Esophagus muscularis mucosa (tissue), 3 donors: ENCODE measurements at regions not wholly inside any gene's neighbourhood (a gene's known extent, or its start where the extent isn't known, plus 50 kb on each side); places are given as distances from the start of the nearest gene placed in this dataset.

ENCODE experiments used
- POLR2AphosphoS5 ChIP-seq, 2 donors: sonication (generic); formaldehyde crosslinking; IDR thresholded peaks; one replicate each; pipeline ENCODE4 v1.6.1; 2017; ENCODE audit warnings: antibody characterized with exemption in 2 of 2
- TF ChIP-seq, protein P1 (sequence below), 3 experiments: fragments of 200-600 bp in 2 of 3; fragments of 450-650 bp in 1 of 3; sonication (generic) in 2 of 3; IDR thresholded peaks; one replicate each; pipeline ENCODE4 v1.5.1; 2017 to 2019; ENCODE audit warnings: antibody characterized with exemption in 3 of 3, mild to moderate bottlenecking in 2 of 3, moderate library complexity in 1 of 3

- no peak for TF ChIP-seq POLR2AphosphoS5 (IDR thresholded peaks at IDR 0.05)
- TF ChIP-seq, protein P1, sequence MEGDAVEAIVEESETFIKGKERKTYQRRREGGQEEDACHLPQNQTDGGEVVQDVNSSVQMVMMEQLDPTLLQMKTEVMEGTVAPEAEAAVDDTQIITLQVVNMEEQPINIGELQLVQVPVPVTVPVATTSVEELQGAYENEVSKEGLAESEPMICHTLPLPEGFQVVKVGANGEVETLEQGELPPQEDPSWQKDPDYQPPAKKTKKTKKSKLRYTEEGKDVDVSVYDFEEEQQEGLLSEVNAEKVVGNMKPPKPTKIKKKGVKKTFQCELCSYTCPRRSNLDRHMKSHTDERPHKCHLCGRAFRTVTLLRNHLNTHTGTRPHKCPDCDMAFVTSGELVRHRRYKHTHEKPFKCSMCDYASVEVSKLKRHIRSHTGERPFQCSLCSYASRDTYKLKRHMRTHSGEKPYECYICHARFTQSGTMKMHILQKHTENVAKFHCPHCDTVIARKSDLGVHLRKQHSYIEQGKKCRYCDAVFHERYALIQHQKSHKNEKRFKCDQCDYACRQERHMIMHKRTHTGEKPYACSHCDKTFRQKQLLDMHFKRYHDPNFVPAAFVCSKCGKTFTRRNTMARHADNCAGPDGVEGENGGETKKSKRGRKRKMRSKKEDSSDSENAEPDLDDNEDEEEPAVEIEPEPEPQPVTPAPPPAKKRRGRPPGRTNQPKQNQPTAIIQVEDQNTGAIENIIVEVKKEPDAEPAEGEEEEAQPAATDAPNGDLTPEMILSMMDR (IDR thresholded peaks at IDR 0.05) = no peak
Measured at GRCh38 chr22:48499456-48500425, 1327.9 kb downstream of the BRD1 start.
